KMS-11 (cell line): ENCODE measurements at regions not wholly inside any gene's neighbourhood (a gene's known extent, or its start where the extent isn't known, plus 50 kb on each side); places are given as distances from the start of the nearest gene placed in this dataset.

Experiments used
- H2AFZ ChIP-seq: fragments of 200-600 bp; sonication (generic); 2 replicates; pipeline ENCODE4 v1.6.1; 2016; ENCODE audit warnings: antibody characterized with exemption, mixed run types, low read depth
- H3K27ac ChIP-seq: fragments of 200-600 bp; sonication (generic); 2 replicates; pipeline ENCODE4 v1.6.1; 2016; ENCODE audit warnings: mild to moderate bottlenecking, mixed run types
- H3K27me3 ChIP-seq: fragments of 200-600 bp; sonication (generic); 2 replicates; pipeline ENCODE4 v1.6.1; 2017; ENCODE audit warnings: mild to moderate bottlenecking, low read depth, mixed run types, moderate library complexity; ENCODE audit not compliant: insufficient read depth
- H3K36me3 ChIP-seq: fragments of 200-600 bp; sonication (generic); 2 replicates; pipeline ENCODE4 v1.6.1; 2017; ENCODE audit warnings: mild to moderate bottlenecking, mixed run types; ENCODE audit not compliant: insufficient read depth
- H3K4me1 ChIP-seq: fragments of 200-600 bp; sonication (generic); 2 replicates; pipeline ENCODE4 v1.6.1; 2016; ENCODE audit warnings: mild to moderate bottlenecking, low read depth, mixed run types; ENCODE audit not compliant: poor library complexity, severe bottlenecking
- H3K4me2 ChIP-seq: fragments of 200-600 bp; sonication (generic); 2 replicates; pipeline ENCODE4 v1.7.0; 2016; ENCODE audit warnings: mild to moderate bottlenecking, mixed run types
- H3K4me3 ChIP-seq: fragments of 200-600 bp; sonication (generic); IDR thresholded peaks from 2 replicates; pipeline ENCODE4 v1.6.1; 2017; ENCODE audit warnings: low read depth, low read length, mixed read lengths; ENCODE audit not compliant: insufficient read depth
- H3K79me2 ChIP-seq: fragments of 200-600 bp; sonication (generic); 2 replicates; pipeline ENCODE4 v1.6.1; 2016; ENCODE audit warnings: low read depth, mixed run types; ENCODE audit not compliant: insufficient read depth
- H3K9ac ChIP-seq: fragments of 200-600 bp; sonication (generic); 2 replicates; pipeline ENCODE4 v1.6.1; 2016; ENCODE audit warnings: mild to moderate bottlenecking, mixed run types
- H4K20me1 ChIP-seq: fragments of 200-600 bp; sonication (generic); 2 replicates; pipeline ENCODE4 v1.6.1; 2016; ENCODE audit warnings: mild to moderate bottlenecking, mixed run types; ENCODE audit not compliant: insufficient read depth
- CTCF ChIP-seq: fragments of 200-600 bp; sonication (generic); conservative IDR thresholded peaks from 2 replicates; pipeline ENCODE4 v1.6.1; 2017; ENCODE audit warnings: low read depth, mild to moderate bottlenecking, antibody characterized with exemption, low read length, moderate library complexity, mixed read lengths

GRCh38 chr22:47587861-47588577 lies 825.6 kb downstream of the TBC1D22A start:
- no peak for TF ChIP-seq CTCF
- Histone ChIP-seq H4K20me1 (no peaks in the 10 kb centered on the region), H3K36me3 (no peaks in the 10 kb centered on the region), H3K4me1 (no peaks in the 10 kb centered on the region), H3K27ac (no peak overlapping the region), H3K27me3 (no peaks in the 10 kb centered on the region), H3K4me2 (no peak overlapping the region), H2AFZ (no peak overlapping the region), H3K4me3 (no peak overlapping the region), H3K79me2 (no peaks in the 10 kb centered on the region), H3K9ac (no peak overlapping the region)

- no peaks in the 10 kb centered on the region for H4K20me1 ChIP-seq
- TF ChIP-seq CTCF = no peak
- H3K9ac ChIP-seq = no peak overlapping the region
Observed at GRCh38 chr22:47587361-47587760, 824.9 kb downstream of the TBC1D22A start.

GRCh38 chr22:47586946-47587345 lies 824.5 kb downstream of the TBC1D22A start:
- Histone ChIP-seq H3K79me2 (no peaks in the 10 kb centered on the region), H2AFZ (no peak overlapping the region), H3K27ac (no peak overlapping the region), H3K4me1 (no peaks in the 10 kb centered on the region), H4K20me1 (no peaks in the 10 kb centered on the region), H3K4me3 (no peak overlapping the region), H3K27me3 (no peaks in the 10 kb centered on the region), H3K4me2 (no peak overlapping the region), H3K36me3 (no peaks in the 10 kb centered on the region), H3K9ac (no peak overlapping the region)
- TF ChIP-seq CTCF = no peak

More at GRCh38 chr22:47587361-47587760, 824.9 kb downstream of the TBC1D22A start:
- H3K4me2 ChIP-seq = no peak overlapping the region
- no peaks in the 10 kb centered on the region for H3K4me1 ChIP-seq
- no peak overlapping the region for H2AFZ ChIP-seq
- no peaks in the 10 kb centered on the region for H3K79me2 ChIP-seq
- H3K36me3 ChIP-seq = no peaks in the 10 kb centered on the region
- H3K27me3 ChIP-seq = no peaks in the 10 kb centered on the region
- H3K4me3 ChIP-seq = no peak overlapping the region
- H3K27ac ChIP-seq = no peak overlapping the region

DNA sequence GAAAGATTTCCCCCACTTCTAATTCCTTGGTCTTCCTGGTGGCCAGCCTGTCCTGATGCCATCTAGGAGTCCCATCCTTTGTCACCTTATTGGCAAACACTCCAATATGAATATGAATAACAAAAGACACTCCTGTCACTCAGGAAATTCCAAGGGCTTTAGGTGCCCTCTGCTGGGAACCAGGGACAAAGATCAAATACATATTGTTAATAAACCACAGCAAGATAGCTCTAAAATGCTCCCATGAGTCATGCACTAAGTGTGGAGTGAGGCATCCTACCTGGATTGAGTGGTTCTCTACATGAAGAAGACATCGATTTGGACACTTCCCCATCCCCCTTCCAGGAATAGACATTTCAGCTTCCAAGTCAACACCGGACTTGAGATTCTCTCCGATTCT lies 823.6 kb downstream of the TBC1D22A start:
- no peak overlapping the region for H3K9ac ChIP-seq
- no peak overlapping the region for H3K27ac ChIP-seq
- H3K4me1 ChIP-seq = no peaks in the 10 kb centered on the region
- TF ChIP-seq CTCF = no peak
- no peak overlapping the region for H3K4me3 ChIP-seq
- H4K20me1 ChIP-seq = no peaks in the 10 kb centered on the region
- no peaks in the 10 kb centered on the region for H3K79me2 ChIP-seq
- no peaks in the 10 kb centered on the region for H3K36me3 ChIP-seq
- H3K27me3 ChIP-seq = no peaks in the 10 kb centered on the region
- no peak overlapping the region for H3K4me2 ChIP-seq
- H2AFZ ChIP-seq = no peak overlapping the region
